Fibroblast of lung (primary cell): ENCODE measurements at regions not wholly inside any gene's neighbourhood (a gene's known extent, or its start where the extent isn't known, plus 50 kb on each side); places are given as distances from the start of the nearest gene placed in this dataset.

Source experiments
- DNase-seq, 2 donors: peaks; one replicate each; pipeline versions ENCODE4 v3.0.0 to v3.0.0-alpha.2; 2010; ENCODE audit warnings: low read depth in 2 of 2
- H2AFZ ChIP-seq: 2 replicates; pipeline ENCODE4 v1.5.1; 2012; ENCODE audit warnings: low read length, control low read depth, inconsistent platforms
- H3K27ac ChIP-seq: 2 replicates; pipeline ENCODE4 v1.5.1; 2011; ENCODE audit warnings: low read length, control low read depth; ENCODE audit not compliant: insufficient read depth
- H3K27me3 ChIP-seq: 2 replicates; pipeline ENCODE4 v1.5.1; 2011; ENCODE audit warnings: mild to moderate bottlenecking, low read length; ENCODE audit not compliant: control insufficient read depth, insufficient read depth
- H3K36me3 ChIP-seq: 2 replicates; pipeline ENCODE4 v1.5.1; 2011; ENCODE audit warnings: low read length; ENCODE audit not compliant: control insufficient read depth, insufficient read depth
- H3K4me1 ChIP-seq: 2 replicates; pipeline ENCODE4 v1.5.1; 2011; ENCODE audit warnings: low read length; ENCODE audit not compliant: control insufficient read depth, insufficient read depth; ENCODE audit errors: extremely low read depth
- H3K4me2 ChIP-seq: 2 replicates; pipeline ENCODE4 v1.5.1; 2011; ENCODE audit warnings: low read length, control low read depth; ENCODE audit not compliant: insufficient read depth; ENCODE audit errors: extremely low read depth
- H3K4me3 ChIP-seq, 4 experiments: fragments of 200-600 bp in 1 of 4; sonication (generic) in 1 of 4; replicated peaks in 1 of 4; 2 replicates each; pipeline ENCODE4 v1.5.1; 2011 to 2016; ENCODE audit warnings: low read length in 4 of 4, low read depth in 3 of 4, mild to moderate bottlenecking in 3 of 4, control low read depth in 2 of 4, inconsistent platforms in 1 of 4, mixed read lengths in 1 of 4; ENCODE audit not compliant: insufficient read depth in 1 of 4; ENCODE audit errors: control extremely low read depth in 1 of 4
- H3K79me2 ChIP-seq: 2 replicates; pipeline ENCODE4 v1.5.1; 2012; ENCODE audit warnings: mild to moderate bottlenecking, low read length, inconsistent platforms; ENCODE audit not compliant: control insufficient read depth, insufficient read depth
- H3K9ac ChIP-seq: 2 replicates; pipeline ENCODE4 v1.5.1; 2011; ENCODE audit warnings: mild to moderate bottlenecking, low read length, control low read depth; ENCODE audit not compliant: insufficient read depth
- H3K9me3 ChIP-seq: 2 replicates; pipeline ENCODE4 v1.5.1; 2012; ENCODE audit warnings: low read depth, low read length; ENCODE audit not compliant: control insufficient read depth, insufficient read depth
- H4K20me1 ChIP-seq: 2 replicates; pipeline ENCODE4 v1.5.1; 2011; ENCODE audit warnings: low read length; ENCODE audit not compliant: control insufficient read depth, insufficient read depth; ENCODE audit errors: extremely low read depth
- CTCF ChIP-seq, 2 donors: IDR thresholded peaks in 1 of 2; conservative IDR thresholded peaks in 1 of 2; 1 replicate in 1 of 2; 2 replicates in 1 of 2; pipeline ENCODE4 v1.5.1; 2011 to 2012; ENCODE audit warnings: low read length in 2 of 2, control low read depth in 1 of 2, inconsistent platforms in 1 of 2, low read depth in 1 of 2, mild to moderate bottlenecking in 1 of 2
- EZH2 ChIP-seq: IDR thresholded peaks from 2 replicates; pipeline ENCODE4 v1.5.1; 2012; ENCODE audit warnings: low read length, control low read depth, mild to moderate bottlenecking; ENCODE audit errors: missing control alignments

GRCh38 chr3:194868831-194869230 lies 183.1 kb downstream of the FAM43A start:
- no peak overlapping the region for H3K4me3 ChIP-seq
- TF ChIP-seq CTCF (conservative IDR thresholded peaks at IDR 0.05 in 1 of 2, IDR thresholded peaks at IDR 0.05 in 1 of 2; ENCODE audit: low read depth in 1 of 2, low read length in 2 of 2) (no peak), EZH2 (no peak)
- H3K79me2 ChIP-seq = no peaks in the 10 kb centered on the region
- no peak overlapping the region for H3K27ac ChIP-seq
- no peaks in the 10 kb centered on the region for H4K20me1 ChIP-seq
- H3K4me2 ChIP-seq = no peak overlapping the region
- no peaks in the 10 kb centered on the region for H3K36me3 ChIP-seq
- peaks cover 7% of the 10 kb centered on the region for H3K4me1 ChIP-seq
- no peak overlapping the region for H2AFZ ChIP-seq
- H3K9me3 ChIP-seq = no peaks in the 10 kb centered on the region
- peaks cover 7% of the 10 kb centered on the region for H3K27me3 ChIP-seq
- no peak overlapping the region for H3K9ac ChIP-seq
- DNase-seq = no peak

GRCh38 chr3:194869482-194870169 lies 183.9 kb downstream of the FAM43A start:
- H3K4me1 ChIP-seq = peaks cover 7% of the 10 kb centered on the region
- TF ChIP-seq EZH2 = no peak
- TF ChIP-seq CTCF (conservative IDR thresholded peaks at IDR 0.05 in 1 of 2, IDR thresholded peaks at IDR 0.05 in 1 of 2; ENCODE audit: low read depth in 1 of 2, low read length in 2 of 2) = no peak
- H2AFZ ChIP-seq = no peak overlapping the region
- H4K20me1 ChIP-seq = no peaks in the 10 kb centered on the region
- H3K79me2 ChIP-seq = no peaks in the 10 kb centered on the region
- H3K27ac ChIP-seq = no peak overlapping the region
- H3K4me3 ChIP-seq = no peak overlapping the region
- peak; percentile 68 to 73 for DNase-seq
- no peaks in the 10 kb centered on the region for H3K36me3 ChIP-seq
- H3K9me3 ChIP-seq = no peaks in the 10 kb centered on the region
- no peak overlapping the region for H3K4me2 ChIP-seq
- peaks cover 7% of the 10 kb centered on the region for H3K27me3 ChIP-seq
- H3K9ac ChIP-seq = no peak overlapping the region

- TF ChIP-seq EZH2 = no peak
- no peak for TF ChIP-seq CTCF (conservative IDR thresholded peaks at IDR 0.05 in 1 of 2, IDR thresholded peaks at IDR 0.05 in 1 of 2; ENCODE audit: low read depth in 1 of 2, low read length in 2 of 2)
- Histone ChIP-seq H2AFZ (no peak overlapping the region), H3K9ac (no peak overlapping the region), H3K79me2 (no peaks in the 10 kb centered on the region), H3K4me1 (peaks cover 7% of the 10 kb centered on the region), H4K20me1 (no peaks in the 10 kb centered on the region), H3K9me3 (no peaks in the 10 kb centered on the region), H3K27me3 (peaks cover 4% of the 10 kb centered on the region), H3K4me2 (no peak overlapping the region), H3K36me3 (no peaks in the 10 kb centered on the region), H3K27ac (no peak overlapping the region), H3K4me3 (no peak overlapping the region)
- DNase-seq = peak; percentile 42 to 80
These were observed 184.9 kb downstream of the FAM43A start for GRCh38 chr3:194870394-194871110.
